ENCODE measurements at regions not wholly inside any gene's neighbourhood (a gene's known extent, or its start where the extent isn't known, plus 50 kb on each side); places are given as distances from the start of the nearest gene placed in this dataset.
"Not testable (repeated sequence)": the region's sequence is repeated elsewhere in the genome, so short reads cannot be mapped to it uniquely, and the experiment has no call there.

- Histone ChIP-seq H3K79me2 (ENCODE audit: insufficient read depth, low read depth) (no peaks in the 10 kb centered on the region), H3K27ac (no peak overlapping the region), H3K4me2 (no peak overlapping the region), H3K4me3 (IDR thresholded peaks at IDR 0.05; ENCODE audit: insufficient read depth, low read depth, low read length) (no peak overlapping the region), H3K36me3 (ENCODE audit: insufficient read depth) (no peaks in the 10 kb centered on the region), H3K9ac (no peak overlapping the region), H2AFZ (ENCODE audit: low read depth) (0 out of 2 replicates have a peak overlapping the region, but pooled peaks have one; percentile 23), H3K4me1 (ENCODE audit: low read depth, poor library complexity, severe bottlenecking) (no peaks in the 10 kb centered on the region), H4K20me1 (ENCODE audit: insufficient read depth) (no peaks in the 10 kb centered on the region), H3K27me3 (ENCODE audit: insufficient read depth, low read depth) (no peaks in the 10 kb centered on the region)
- no peak for TF ChIP-seq CTCF (conservative IDR thresholded peaks at IDR 0.05; ENCODE audit: low read depth, low read length)
Measured at GRCh38 chr21:33968995-33969348, 53.4 kb upstream of the ATP5PO start.

GRCh38 chr21:33968080-33968994, 52.7 kb upstream of the ATP5PO start:
- H3K4me2 ChIP-seq: no peak overlapping the region
- no peaks in the 10 kb centered on the region for H3K4me1 ChIP-seq (ENCODE audit: low read depth, poor library complexity, severe bottlenecking)
- no peak overlapping the region for H3K27ac ChIP-seq
- H3K4me3 ChIP-seq (IDR thresholded peaks at IDR 0.05; ENCODE audit: insufficient read depth, low read depth, low read length): no peak overlapping the region
- no peaks in the 10 kb centered on the region for H3K27me3 ChIP-seq (ENCODE audit: insufficient read depth, low read depth)
- H3K79me2 ChIP-seq (ENCODE audit: insufficient read depth, low read depth): no peaks in the 10 kb centered on the region
- no peaks in the 10 kb centered on the region for H4K20me1 ChIP-seq (ENCODE audit: insufficient read depth)
- peak overlapping the region; percentile 23; the same call in 1 of the 2 replicates for H2AFZ ChIP-seq (ENCODE audit: low read depth)
- no peaks in the 10 kb centered on the region for H3K36me3 ChIP-seq (ENCODE audit: insufficient read depth)
- H3K9ac ChIP-seq: no peak overlapping the region
- no peak for TF ChIP-seq CTCF (conservative IDR thresholded peaks at IDR 0.05; ENCODE audit: low read depth, low read length)

GRCh38 chr21:33967086-33967571, 51.5 kb upstream of the ATP5PO start:
- Histone ChIP-seq H2AFZ (ENCODE audit: low read depth) (no peak overlapping the region), H3K9ac (no peak overlapping the region), H3K79me2 (ENCODE audit: insufficient read depth, low read depth) (no peaks in the 10 kb centered on the region), H3K27me3 (ENCODE audit: insufficient read depth, low read depth) (no peaks in the 10 kb centered on the region), H3K27ac (no peak overlapping the region), H3K36me3 (ENCODE audit: insufficient read depth) (no peaks in the 10 kb centered on the region), H3K4me3 (IDR thresholded peaks at IDR 0.05; ENCODE audit: insufficient read depth, low read depth, low read length) (no peak overlapping the region), H4K20me1 (ENCODE audit: insufficient read depth) (no peaks in the 10 kb centered on the region), H3K4me2 (no peak overlapping the region), H3K4me1 (ENCODE audit: low read depth, poor library complexity, severe bottlenecking) (no peaks in the 10 kb centered on the region)
- no peak for TF ChIP-seq CTCF (conservative IDR thresholded peaks at IDR 0.05; ENCODE audit: low read depth, low read length)

GRCh38 chr21:33966324-33966949, 50.8 kb upstream of the ATP5PO start:
- H2AFZ ChIP-seq (ENCODE audit: low read depth): no peak overlapping the region
- TF ChIP-seq CTCF (conservative IDR thresholded peaks at IDR 0.05; ENCODE audit: low read depth, low read length): no peak
- H3K79me2 ChIP-seq (ENCODE audit: insufficient read depth, low read depth): no peaks in the 10 kb centered on the region
- no peaks in the 10 kb centered on the region for H4K20me1 ChIP-seq (ENCODE audit: insufficient read depth)
- no peaks in the 10 kb centered on the region for H3K4me1 ChIP-seq (ENCODE audit: low read depth, poor library complexity, severe bottlenecking)
- no peaks in the 10 kb centered on the region for H3K36me3 ChIP-seq (ENCODE audit: insufficient read depth)
- H3K9ac ChIP-seq: no peak overlapping the region
- no peak overlapping the region for H3K4me2 ChIP-seq
- no peaks in the 10 kb centered on the region for H3K27me3 ChIP-seq (ENCODE audit: insufficient read depth, low read depth)
- no peak overlapping the region for H3K27ac ChIP-seq
- no peak overlapping the region for H3K4me3 ChIP-seq (IDR thresholded peaks at IDR 0.05; ENCODE audit: insufficient read depth, low read depth, low read length)

- H3K27ac ChIP-seq; H3K36me3 ChIP-seq (ENCODE audit: insufficient read depth); H2AFZ ChIP-seq (ENCODE audit: low read depth); H3K79me2 ChIP-seq (ENCODE audit: insufficient read depth, low read depth); H4K20me1 ChIP-seq (ENCODE audit: insufficient read depth); H3K4me2 ChIP-seq; H3K4me1 ChIP-seq (ENCODE audit: low read depth, poor library complexity, severe bottlenecking); H3K4me3 ChIP-seq (IDR thresholded peaks at IDR 0.05; ENCODE audit: insufficient read depth, low read depth, low read length); H3K27me3 ChIP-seq (ENCODE audit: insufficient read depth, low read depth); H3K9ac ChIP-seq: not testable (repeated sequence)
Measured at GRCh38 chr21:33965662-33966061, 50.1 kb upstream of the ATP5PO start.

Data from KMS-11 (cell line).